Gastroesophageal sphincter (tissue), 4 donors: ENCODE measurements at regions not wholly inside any gene's neighbourhood (a gene's known extent, or its start where the extent isn't known, plus 50 kb on each side); places are given as distances from the start of the nearest gene placed in this dataset.

Source experiments
- ATAC-seq: fragments of 150-250 bp; one replicate; pipeline ENCODE4 v1.9.1; 2016; ENCODE audit warnings: mild to moderate bottlenecking, moderate library complexity
- H3K27ac ChIP-seq, 4 donors: fragments of 200-600 bp; sonication (generic) in 3 of 4; 1 replicate in 3 of 4; 2 replicates in 1 of 4; pipeline ENCODE4 v1.5.1; 2016 to 2019
- H3K27me3 ChIP-seq: fragments of 200-600 bp; sonication (generic); one replicate; pipeline ENCODE4 v1.5.1; 2019
- H3K36me3 ChIP-seq, 2 donors: fragments of 200-600 bp; sonication (generic); one replicate each; pipeline ENCODE4 v1.5.1; 2019; ENCODE audit warnings: control low read depth in 1 of 2
- H3K4me1 ChIP-seq, 3 donors: fragments of 200-600 bp; sonication (generic); 1 replicate in 2 of 3; 2 replicates in 1 of 3; pipeline ENCODE4 v1.5.1; 2016 to 2019; ENCODE audit warnings: control low read depth in 2 of 3
- H3K4me3 ChIP-seq, 2 donors: fragments of 200-600 bp; sonication (generic); one replicate each; pipeline ENCODE4 v1.5.1; 2019; ENCODE audit warnings: mild to moderate bottlenecking in 1 of 2, moderate library complexity in 1 of 2
- H3K9me3 ChIP-seq, 3 donors: fragments of 200-600 bp; sonication (generic); one replicate each; pipeline ENCODE4 v1.5.1; 2017 to 2019; ENCODE audit warnings: control low read depth in 2 of 3
- CTCF ChIP-seq, 4 experiments: fragments of 200-600 bp in 2 of 4; fragments of 450-650 bp in 2 of 4; sonication (generic) in 1 of 4; IDR thresholded peaks; one replicate each; pipeline ENCODE4 v1.5.1; 2017 to 2019; ENCODE audit warnings: antibody characterized with exemption in 4 of 4, mild to moderate bottlenecking in 2 of 4, moderate library complexity in 2 of 4
- EP300 ChIP-seq: sonication (generic); formaldehyde crosslinking; IDR thresholded peaks from one replicate; pipeline ENCODE4 v1.6.1; 2017; ENCODE audit warnings: antibody characterized with exemption, mild to moderate bottlenecking
- POLR2A ChIP-seq, 2 donors: fragments of 450-650 bp; IDR thresholded peaks; one replicate each; pipeline ENCODE4 v1.6.1; 2017; ENCODE audit warnings: antibody characterized with exemption in 2 of 2, mild to moderate bottlenecking in 2 of 2, moderate library complexity in 1 of 2
- POLR2AphosphoS5 ChIP-seq: sonication (generic); formaldehyde crosslinking; IDR thresholded peaks from one replicate; pipeline ENCODE4 v1.6.1; 2017; ENCODE audit warnings: antibody characterized with exemption
- WGBS, 2 donors: methylation state at CpG; one replicate each; pipeline ENCODE4 v1.1.5; 2018; ENCODE audit warnings: low coverage in 1 of 2; 5-methylcytosine and 5-hydroxymethylcytosine counted together

GRCh38 chr1:218943371-218943770 is 230.3 kb upstream of the LYPLAL1 start:
- Histone ChIP-seq H3K4me3 (no peak overlapping the region), H3K27me3 (no peaks in the 10 kb centered on the region), H3K9me3 (peaks cover 0 to 11% (median 0%) of the 10 kb centered on the region in 3 donors), H3K4me1 (peaks cover 0 to 12% (median 3%) of the 10 kb centered on the region in 3 donors), H3K36me3 (no peaks in the 10 kb centered on the region), H3K27ac (no peak overlapping the region)
- ATAC-seq: no peak
- no peak for TF ChIP-seq CTCF (IDR thresholded peaks at IDR 0.05)
- no peak for TF ChIP-seq POLR2A (IDR thresholded peaks at IDR 0.05)
- no peak for TF ChIP-seq EP300
- TF ChIP-seq POLR2AphosphoS5: no peak
- 69 to 95% methylated on average over 2 of the region's 2 CpGs for WGBS, 2 donors

- ATAC-seq: no peak
- H3K9me3 ChIP-seq: peaks cover 0 to 8% (median 0%) of the 10 kb centered on the region in 3 donors
- peaks cover 0 to 12% (median 3%) of the 10 kb centered on the region in 3 donors for H3K4me1 ChIP-seq
- no peak for TF ChIP-seq CTCF (IDR thresholded peaks at IDR 0.05)
- TF ChIP-seq POLR2A (IDR thresholded peaks at IDR 0.05): no peak
- TF ChIP-seq EP300: no peak
- no peak for TF ChIP-seq POLR2AphosphoS5
- no peaks in the 10 kb centered on the region for H3K27me3 ChIP-seq
- no peak overlapping the region for H3K4me3 ChIP-seq
- no peaks in the 10 kb centered on the region for H3K36me3 ChIP-seq
- H3K27ac ChIP-seq: no peak overlapping the region
- 88 to 100% methylated on average over 1 of the region's 1 CpG for WGBS, 2 donors
These were observed 228.6 kb upstream of the LYPLAL1 start for GRCh38 chr1:218945050-218945449.

DNA sequence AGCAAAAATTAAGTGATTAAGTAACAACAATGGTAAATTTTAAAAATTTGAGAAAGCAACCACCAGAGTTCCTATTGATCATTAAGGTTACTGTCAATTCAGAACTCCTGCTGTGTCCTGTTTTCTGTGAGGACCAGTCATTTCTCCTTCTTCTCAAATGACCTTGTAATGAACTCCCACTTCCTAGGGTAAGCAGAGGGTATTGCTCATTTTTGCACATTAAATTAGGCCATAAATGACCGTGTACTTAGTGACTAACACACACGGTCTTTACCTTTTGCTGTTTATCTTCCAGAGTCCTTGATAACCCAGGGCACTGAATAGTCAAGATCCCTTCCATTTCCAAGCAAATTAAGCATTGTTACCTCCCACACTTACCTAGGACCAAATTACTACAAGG is 227.5 kb upstream of the LYPLAL1 start:
- Histone ChIP-seq H3K36me3 (no peaks in the 10 kb centered on the region), H3K27me3 (no peaks in the 10 kb centered on the region), H3K9me3 (no peaks in the 10 kb centered on the region), H3K4me1 (peaks cover 0 to 12% (median 3%) of the 10 kb centered on the region in 3 donors), H3K27ac (no peak overlapping the region), H3K4me3 (no peak overlapping the region)
- ATAC-seq: no peak
- WGBS, 2 donors: 83 to 88% methylated on average over 1 to 2 of the region's 2 CpGs
- TF ChIP-seq POLR2A (IDR thresholded peaks at IDR 0.05) (no peak), POLR2AphosphoS5 (no peak), CTCF (IDR thresholded peaks at IDR 0.05) (no peak), EP300 (no peak)

DNA sequence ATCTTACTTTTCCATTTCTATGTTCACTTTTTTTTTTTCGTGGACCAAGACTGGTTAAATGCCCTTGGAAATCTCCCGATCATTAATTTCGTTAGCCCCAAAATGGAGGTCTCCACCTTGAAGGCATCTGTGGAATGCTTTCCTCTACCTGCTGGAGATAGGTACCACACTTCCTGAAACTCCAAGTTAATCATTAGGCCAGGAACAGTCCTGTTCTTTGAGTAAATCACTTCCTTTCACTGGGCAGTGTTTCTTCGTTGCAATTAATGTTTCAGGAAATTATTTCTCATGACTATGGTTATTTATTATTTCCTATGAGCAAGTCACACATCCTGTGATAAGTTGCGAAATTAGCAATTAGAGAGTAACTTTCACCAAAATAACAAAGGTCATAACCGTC is 225.2 kb upstream of the LYPLAL1 start:
- Histone ChIP-seq H3K36me3 (no peaks in the 10 kb centered on the region), H3K4me3 (no peak overlapping the region), H3K27me3 (no peaks in the 10 kb centered on the region), H3K4me1 (no peaks in the 10 kb centered on the region), H3K9me3 (no peaks in the 10 kb centered on the region), H3K27ac (no peak overlapping the region)
- no peak for TF ChIP-seq POLR2A (IDR thresholded peaks at IDR 0.05)
- no peak for TF ChIP-seq CTCF (IDR thresholded peaks at IDR 0.05)
- no peak for TF ChIP-seq POLR2AphosphoS5
- TF ChIP-seq EP300: no peak
- ATAC-seq: no peak
- WGBS, 2 donors: 68 to 79% methylated on average over 5 to 6 of the region's 6 CpGs

DNA sequence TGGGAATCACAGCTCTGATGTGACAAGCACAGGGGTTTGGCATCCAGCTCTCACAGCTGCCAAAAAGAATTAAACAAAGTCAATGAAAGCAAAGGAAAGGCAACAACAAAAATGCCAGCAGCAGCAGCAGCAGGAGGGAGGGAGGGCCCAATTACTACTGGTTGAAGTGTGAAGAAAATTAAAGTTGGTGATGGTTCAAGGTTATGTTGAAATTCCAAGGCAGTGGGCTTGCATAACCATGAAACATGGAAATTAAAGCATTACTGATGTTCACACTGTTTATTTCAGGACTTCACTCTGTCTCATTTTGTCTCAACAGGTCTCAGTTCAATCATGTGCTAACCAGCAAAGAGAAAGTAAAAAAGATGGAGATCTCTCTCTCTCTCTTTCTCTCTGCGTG is 220.3 kb upstream of the LYPLAL1 start:
- H3K27me3 ChIP-seq: no peaks in the 10 kb centered on the region
- 50 to 85% methylated on average over 1 of the region's 1 CpG for WGBS, 2 donors
- ATAC-seq: peak; percentile 77
- no peaks in the 10 kb centered on the region for H3K36me3 ChIP-seq
- H3K4me3 ChIP-seq: no peak overlapping the region
- no peak for TF ChIP-seq POLR2AphosphoS5
- no peak for TF ChIP-seq CTCF (IDR thresholded peaks at IDR 0.05)
- no peak for TF ChIP-seq POLR2A (IDR thresholded peaks at IDR 0.05)
- TF ChIP-seq EP300: no peak
- no peaks in the 10 kb centered on the region for H3K9me3 ChIP-seq
- no peak overlapping the region for H3K27ac ChIP-seq
- no peaks in the 10 kb centered on the region for H3K4me1 ChIP-seq
